ENCODE measurements at regions not wholly inside any gene's neighbourhood (a gene's known extent, or its start where the extent isn't known, plus 50 kb on each side); places are given as distances from the start of the nearest gene placed in this dataset.

DNA sequence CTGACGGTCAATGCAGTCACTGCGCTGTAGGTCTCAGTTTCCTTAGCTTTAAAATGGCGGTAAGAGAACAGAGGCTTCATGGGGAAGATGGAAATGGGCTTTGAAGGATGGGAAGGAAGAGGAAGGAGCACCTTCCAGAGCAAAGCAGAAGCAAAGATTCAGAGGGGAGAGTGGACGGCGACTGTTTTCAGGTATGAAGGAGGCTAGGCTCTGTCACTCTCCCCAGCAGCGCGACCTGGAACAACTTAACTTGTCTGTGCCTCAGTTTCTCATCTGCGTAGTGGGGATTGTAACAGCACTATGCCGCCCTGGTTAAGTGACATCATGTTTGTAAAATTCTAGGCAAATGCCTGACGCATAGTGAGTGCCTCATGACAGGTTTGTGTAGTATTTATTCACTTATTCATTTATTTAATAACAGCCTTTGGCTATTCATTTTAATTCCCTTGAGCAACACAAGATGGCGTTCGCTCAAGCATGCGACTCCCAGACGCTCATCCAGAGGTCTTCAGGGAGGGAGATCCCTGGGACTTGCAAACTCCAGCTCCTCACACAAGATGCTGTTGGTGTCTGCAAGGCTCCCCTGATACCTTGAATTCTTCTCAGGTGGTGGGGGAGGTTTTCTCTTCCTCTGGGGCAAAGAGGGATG is 336.3 kb downstream of the DYSF start:
- TF ChIP-seq, protein P1, sequence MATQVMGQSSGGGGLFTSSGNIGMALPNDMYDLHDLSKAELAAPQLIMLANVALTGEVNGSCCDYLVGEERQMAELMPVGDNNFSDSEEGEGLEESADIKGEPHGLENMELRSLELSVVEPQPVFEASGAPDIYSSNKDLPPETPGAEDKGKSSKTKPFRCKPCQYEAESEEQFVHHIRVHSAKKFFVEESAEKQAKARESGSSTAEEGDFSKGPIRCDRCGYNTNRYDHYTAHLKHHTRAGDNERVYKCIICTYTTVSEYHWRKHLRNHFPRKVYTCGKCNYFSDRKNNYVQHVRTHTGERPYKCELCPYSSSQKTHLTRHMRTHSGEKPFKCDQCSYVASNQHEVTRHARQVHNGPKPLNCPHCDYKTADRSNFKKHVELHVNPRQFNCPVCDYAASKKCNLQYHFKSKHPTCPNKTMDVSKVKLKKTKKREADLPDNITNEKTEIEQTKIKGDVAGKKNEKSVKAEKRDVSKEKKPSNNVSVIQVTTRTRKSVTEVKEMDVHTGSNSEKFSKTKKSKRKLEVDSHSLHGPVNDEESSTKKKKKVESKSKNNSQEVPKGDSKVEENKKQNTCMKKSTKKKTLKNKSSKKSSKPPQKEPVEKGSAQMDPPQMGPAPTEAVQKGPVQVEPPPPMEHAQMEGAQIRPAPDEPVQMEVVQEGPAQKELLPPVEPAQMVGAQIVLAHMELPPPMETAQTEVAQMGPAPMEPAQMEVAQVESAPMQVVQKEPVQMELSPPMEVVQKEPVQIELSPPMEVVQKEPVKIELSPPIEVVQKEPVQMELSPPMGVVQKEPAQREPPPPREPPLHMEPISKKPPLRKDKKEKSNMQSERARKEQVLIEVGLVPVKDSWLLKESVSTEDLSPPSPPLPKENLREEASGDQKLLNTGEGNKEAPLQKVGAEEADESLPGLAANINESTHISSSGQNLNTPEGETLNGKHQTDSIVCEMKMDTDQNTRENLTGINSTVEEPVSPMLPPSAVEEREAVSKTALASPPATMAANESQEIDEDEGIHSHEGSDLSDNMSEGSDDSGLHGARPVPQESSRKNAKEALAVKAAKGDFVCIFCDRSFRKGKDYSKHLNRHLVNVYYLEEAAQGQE (IDR thresholded peaks at IDR 0.05; ENCODE audit: insufficient read depth in 1 of 2, low read depth in 2 of 2, low read length in 2 of 2), result no peak
- TF ChIP-seq FOXP2 (optimal IDR thresholded peaks at IDR 0.05; ENCODE audit: borderline replicate concordance, extremely low read depth, extremely low read length, insufficient read depth), result no peak
- no peak for TF ChIP-seq POLR2AphosphoS5 (IDR thresholded peaks at IDR 0.05; ENCODE audit: low read depth, low read length)
- TF ChIP-seq TAF1 (IDR thresholded peaks at IDR 0.05; ENCODE audit: borderline replicate concordance, insufficient read depth, low read length), result no peak
